Fibroblast of lung (primary cell): ENCODE measurements at regions not wholly inside any gene's neighbourhood (a gene's known extent, or its start where the extent isn't known, plus 50 kb on each side); places are given as distances from the start of the nearest gene placed in this dataset.

Source experiments
- DNase-seq, 2 donors: peaks; one replicate each; pipeline versions ENCODE4 v3.0.0 to v3.0.0-alpha.2; 2010; ENCODE audit warnings: low read depth in 2 of 2
- H2AFZ ChIP-seq: 2 replicates; pipeline ENCODE4 v1.5.1; 2012; ENCODE audit warnings: low read length, control low read depth, inconsistent platforms
- H3K27ac ChIP-seq: 2 replicates; pipeline ENCODE4 v1.5.1; 2011; ENCODE audit warnings: low read length, control low read depth; ENCODE audit not compliant: insufficient read depth
- H3K27me3 ChIP-seq: 2 replicates; pipeline ENCODE4 v1.5.1; 2011; ENCODE audit warnings: mild to moderate bottlenecking, low read length; ENCODE audit not compliant: control insufficient read depth, insufficient read depth
- H3K36me3 ChIP-seq: 2 replicates; pipeline ENCODE4 v1.5.1; 2011; ENCODE audit warnings: low read length; ENCODE audit not compliant: control insufficient read depth, insufficient read depth
- H3K4me1 ChIP-seq: 2 replicates; pipeline ENCODE4 v1.5.1; 2011; ENCODE audit warnings: low read length; ENCODE audit not compliant: control insufficient read depth, insufficient read depth; ENCODE audit errors: extremely low read depth
- H3K4me2 ChIP-seq: 2 replicates; pipeline ENCODE4 v1.5.1; 2011; ENCODE audit warnings: low read length, control low read depth; ENCODE audit not compliant: insufficient read depth; ENCODE audit errors: extremely low read depth
- H3K4me3 ChIP-seq, 4 experiments: fragments of 200-600 bp in 1 of 4; sonication (generic) in 1 of 4; replicated peaks in 1 of 4; 2 replicates each; pipeline ENCODE4 v1.5.1; 2011 to 2016; ENCODE audit warnings: low read length in 4 of 4, low read depth in 3 of 4, mild to moderate bottlenecking in 3 of 4, control low read depth in 2 of 4, inconsistent platforms in 1 of 4, mixed read lengths in 1 of 4; ENCODE audit not compliant: insufficient read depth in 1 of 4; ENCODE audit errors: control extremely low read depth in 1 of 4
- H3K79me2 ChIP-seq: 2 replicates; pipeline ENCODE4 v1.5.1; 2012; ENCODE audit warnings: mild to moderate bottlenecking, low read length, inconsistent platforms; ENCODE audit not compliant: control insufficient read depth, insufficient read depth
- H3K9ac ChIP-seq: 2 replicates; pipeline ENCODE4 v1.5.1; 2011; ENCODE audit warnings: mild to moderate bottlenecking, low read length, control low read depth; ENCODE audit not compliant: insufficient read depth
- H3K9me3 ChIP-seq: 2 replicates; pipeline ENCODE4 v1.5.1; 2012; ENCODE audit warnings: low read depth, low read length; ENCODE audit not compliant: control insufficient read depth, insufficient read depth
- H4K20me1 ChIP-seq: 2 replicates; pipeline ENCODE4 v1.5.1; 2011; ENCODE audit warnings: low read length; ENCODE audit not compliant: control insufficient read depth, insufficient read depth; ENCODE audit errors: extremely low read depth
- EZH2 ChIP-seq: IDR thresholded peaks from 2 replicates; pipeline ENCODE4 v1.5.1; 2012; ENCODE audit warnings: low read length, control low read depth, mild to moderate bottlenecking; ENCODE audit errors: missing control alignments
- TF ChIP-seq, protein P1 (sequence below), 2 donors: IDR thresholded peaks in 1 of 2; conservative IDR thresholded peaks in 1 of 2; 1 replicate in 1 of 2; 2 replicates in 1 of 2; pipeline ENCODE4 v1.5.1; 2011 to 2012; ENCODE audit warnings: low read length in 2 of 2, control low read depth in 1 of 2, inconsistent platforms in 1 of 2, low read depth in 1 of 2, mild to moderate bottlenecking in 1 of 2

DNA sequence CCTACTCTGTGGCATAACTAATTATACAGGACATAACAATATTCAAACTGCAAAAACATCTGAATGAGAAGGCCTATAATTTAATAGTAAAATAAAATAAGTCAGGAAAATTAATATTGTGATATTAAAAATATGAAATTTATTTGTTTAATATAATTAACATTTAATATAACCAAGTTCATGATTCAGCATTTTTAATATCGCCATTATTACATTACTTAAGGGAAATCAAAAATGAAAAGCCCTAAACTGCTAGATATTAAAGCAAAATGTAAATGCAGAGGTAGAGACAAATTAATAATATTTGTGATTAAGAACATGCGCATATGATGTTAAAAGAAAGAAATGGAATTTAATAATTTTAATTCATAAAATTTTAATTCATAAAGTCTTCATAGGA lies 683.4 kb upstream of the EYS start:
- no peak overlapping the region for H3K27ac ChIP-seq
- no peak for DNase-seq
- H3K4me1 ChIP-seq = no peaks in the 10 kb centered on the region
- H2AFZ ChIP-seq = no peak overlapping the region
- no peaks in the 10 kb centered on the region for H3K9me3 ChIP-seq
- H3K9ac ChIP-seq = no peak overlapping the region
- no peaks in the 10 kb centered on the region for H3K27me3 ChIP-seq
- H3K79me2 ChIP-seq = no peaks in the 10 kb centered on the region
- no peaks in the 10 kb centered on the region for H4K20me1 ChIP-seq
- no peak overlapping the region for H3K4me3 ChIP-seq
- no peak overlapping the region for H3K4me2 ChIP-seq
- TF ChIP-seq EZH2 = no peak
- TF ChIP-seq, protein P1, sequence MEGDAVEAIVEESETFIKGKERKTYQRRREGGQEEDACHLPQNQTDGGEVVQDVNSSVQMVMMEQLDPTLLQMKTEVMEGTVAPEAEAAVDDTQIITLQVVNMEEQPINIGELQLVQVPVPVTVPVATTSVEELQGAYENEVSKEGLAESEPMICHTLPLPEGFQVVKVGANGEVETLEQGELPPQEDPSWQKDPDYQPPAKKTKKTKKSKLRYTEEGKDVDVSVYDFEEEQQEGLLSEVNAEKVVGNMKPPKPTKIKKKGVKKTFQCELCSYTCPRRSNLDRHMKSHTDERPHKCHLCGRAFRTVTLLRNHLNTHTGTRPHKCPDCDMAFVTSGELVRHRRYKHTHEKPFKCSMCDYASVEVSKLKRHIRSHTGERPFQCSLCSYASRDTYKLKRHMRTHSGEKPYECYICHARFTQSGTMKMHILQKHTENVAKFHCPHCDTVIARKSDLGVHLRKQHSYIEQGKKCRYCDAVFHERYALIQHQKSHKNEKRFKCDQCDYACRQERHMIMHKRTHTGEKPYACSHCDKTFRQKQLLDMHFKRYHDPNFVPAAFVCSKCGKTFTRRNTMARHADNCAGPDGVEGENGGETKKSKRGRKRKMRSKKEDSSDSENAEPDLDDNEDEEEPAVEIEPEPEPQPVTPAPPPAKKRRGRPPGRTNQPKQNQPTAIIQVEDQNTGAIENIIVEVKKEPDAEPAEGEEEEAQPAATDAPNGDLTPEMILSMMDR (conservative IDR thresholded peaks at IDR 0.05 in 1 of 2, IDR thresholded peaks at IDR 0.05 in 1 of 2; ENCODE audit: low read depth in 1 of 2, low read length in 2 of 2) = no peak
- H3K36me3 ChIP-seq = no peaks in the 10 kb centered on the region

DNA sequence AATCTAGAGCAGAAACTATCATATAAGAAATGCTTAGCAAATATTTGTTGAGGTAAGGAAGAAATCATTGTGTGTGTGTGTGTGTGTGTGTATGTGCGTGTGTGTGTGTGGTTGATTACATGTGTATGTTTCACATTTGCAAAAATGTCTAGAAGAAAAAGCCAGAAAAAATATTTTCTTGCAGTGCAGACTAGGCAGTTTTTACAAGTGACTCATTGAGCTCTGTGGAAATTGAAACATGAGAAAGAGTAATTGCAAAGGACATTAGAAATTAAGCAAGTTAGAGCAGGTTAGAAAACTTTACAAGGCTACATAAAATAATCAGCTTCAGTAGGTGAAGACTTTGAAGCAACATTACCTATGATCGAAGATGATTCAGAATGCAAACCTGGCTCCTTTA lies 669.0 kb upstream of the EYS start:
- Histone ChIP-seq H3K4me3 (no peak overlapping the region), H3K27ac (no peak overlapping the region), H3K4me2 (no peak overlapping the region), H3K27me3 (no peaks in the 10 kb centered on the region), H4K20me1 (no peaks in the 10 kb centered on the region), H3K4me1 (no peaks in the 10 kb centered on the region), H3K36me3 (no peaks in the 10 kb centered on the region), H3K9ac (no peak overlapping the region), H2AFZ (no peak overlapping the region), H3K9me3 (no peaks in the 10 kb centered on the region), H3K79me2 (no peaks in the 10 kb centered on the region)
- DNase-seq = peak; percentile 0 to 78
- no peak for TF ChIP-seq EZH2
- TF ChIP-seq, protein P1 (conservative IDR thresholded peaks at IDR 0.05 in 1 of 2, IDR thresholded peaks at IDR 0.05 in 1 of 2; ENCODE audit: low read depth in 1 of 2, low read length in 2 of 2) = no peak

DNA sequence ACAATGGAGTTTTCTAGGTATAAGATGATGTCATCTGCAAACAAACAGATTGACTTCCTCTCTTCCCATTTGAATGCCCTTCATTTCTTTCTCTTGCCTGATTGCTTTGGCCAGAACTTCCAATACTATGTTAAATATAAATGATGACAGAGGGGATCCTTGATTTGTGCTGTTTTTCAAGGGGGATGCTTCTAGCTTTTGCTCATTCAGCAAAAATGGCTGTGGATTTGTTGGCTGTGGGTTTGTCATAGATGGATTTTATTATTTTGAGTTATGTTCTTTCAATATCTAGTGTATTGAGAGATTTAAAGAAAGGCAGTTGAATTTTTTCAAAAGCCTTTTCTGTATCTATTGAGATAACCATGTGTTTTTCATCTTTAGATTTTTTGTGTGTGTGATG lies 662.4 kb upstream of the EYS start:
- no peak overlapping the region for H3K4me2 ChIP-seq
- H3K27me3 ChIP-seq = no peaks in the 10 kb centered on the region
- H3K4me3 ChIP-seq = no peak overlapping the region
- H3K4me1 ChIP-seq = no peaks in the 10 kb centered on the region
- no peaks in the 10 kb centered on the region for H3K9me3 ChIP-seq
- H3K79me2 ChIP-seq = no peaks in the 10 kb centered on the region
- H3K9ac ChIP-seq = no peak overlapping the region
- H3K36me3 ChIP-seq = no peaks in the 10 kb centered on the region
- no peaks in the 10 kb centered on the region for H4K20me1 ChIP-seq
- no peak overlapping the region for H2AFZ ChIP-seq
- no peak for TF ChIP-seq EZH2
- TF ChIP-seq, protein P1 (conservative IDR thresholded peaks at IDR 0.05 in 1 of 2, IDR thresholded peaks at IDR 0.05 in 1 of 2; ENCODE audit: low read depth in 1 of 2, low read length in 2 of 2) = no peak
- no peak for DNase-seq
- no peak overlapping the region for H3K27ac ChIP-seq
